ENCODE measurements at regions not wholly inside any gene's neighbourhood (a gene's known extent, or its start where the extent isn't known, plus 50 kb on each side); places are given as distances from the start of the nearest gene placed in this dataset.

GRCh38 chr15:77692614-77693013 lies 59.9 kb upstream of the LINGO1 start:
- TF ChIP-seq CTCF (CRISPR knock-in tag; IDR thresholded peaks at IDR 0.05) (no peak), ZNF234 (CRISPR knock-in tag; conservative IDR thresholded peaks at IDR 0.05) (no peak), ZNF121 (CRISPR knock-in tag; IDR thresholded peaks at IDR 0.05) (no peak), ZNF3 (CRISPR knock-in tag; IDR thresholded peaks at IDR 0.05) (no peak), CHD2 (IDR thresholded peaks at IDR 0.05; ENCODE audit: low read depth, low read length) (no peak), NFRKB (IDR thresholded peaks at IDR 0.05) (no peak), TSC22D2 (CRISPR knock-in tag; IDR thresholded peaks at IDR 0.05; ENCODE audit: borderline replicate concordance) (no peak), RAD21 (CRISPR knock-in tag; IDR thresholded peaks at IDR 0.05) (no peak), NFKBIZ (CRISPR knock-in tag; IDR thresholded peaks at IDR 0.05) (no peak)
